Inflammatory macrophage (primary cell): ENCODE measurements at regions not wholly inside any gene's neighbourhood (a gene's known extent, or its start where the extent isn't known, plus 50 kb on each side); places are given as distances from the start of the nearest gene placed in this dataset.
A peak's percentile ranks its signal among the peaks of the same experiment; 100 is the strongest.

Experiments
- DNase-seq, 2 donors: peaks; one replicate each; pipeline ENCODE4 v3.0.0-alpha.2; 2020 to 2022

- no peak for DNase-seq
These were observed 577.0 kb downstream of the NR4A2 start for GRCh38 chr2:155755481-155755880.

- DNase-seq: no peak
These were observed 584.4 kb downstream of the NR4A2 start for GRCh38 chr2:155748131-155748530.

- DNase-seq: no peak
These were observed 585.0 kb downstream of the NR4A2 start for GRCh38 chr2:155747531-155747930.

GRCh38 chr2:155733091-155733853, 599.2 kb downstream of the NR4A2 start:
- no peak for DNase-seq

GRCh38 chr2:155730804-155731203, 601.7 kb downstream of the NR4A2 start:
- no peak for DNase-seq

- DNase-seq: no peak
These were observed 605.2 kb downstream of the NR4A2 start for GRCh38 chr2:155727187-155727895.

- DNase-seq: no peak
These were observed 610.2 kb downstream of the NR4A2 start for GRCh38 chr2:155722290-155722689.

- DNase-seq: no peak
These were observed 616.8 kb downstream of the NR4A2 start for GRCh38 chr2:155715705-155716104.

- DNase-seq: no peak
These were observed 617.5 kb downstream of the NR4A2 start for GRCh38 chr2:155714983-155715382.

- DNase-seq: no peak
These were observed 624.5 kb downstream of the NR4A2 start for GRCh38 chr2:155708071-155708470.

- DNase-seq: no peak
These were observed 628.6 kb downstream of the NR4A2 start for GRCh38 chr2:155703917-155704316.

- no peak for DNase-seq
These were observed 629.5 kb downstream of the NR4A2 start for GRCh38 chr2:155703048-155703447.

- DNase-seq: no peak
These were observed 630.8 kb downstream of the NR4A2 start for GRCh38 chr2:155701721-155702120.

- peak; percentile 3 to 65 for DNase-seq
These were observed 636.0 kb downstream of the NR4A2 start for GRCh38 chr2:155696571-155696970.

GRCh38 chr2:155695505-155695904, 637.0 kb downstream of the NR4A2 start:
- no peak for DNase-seq

- DNase-seq: no peak
These were observed 639.7 kb downstream of the NR4A2 start for GRCh38 chr2:155692856-155693255.

GRCh38 chr2:155692106-155692505, 640.4 kb downstream of the NR4A2 start:
- DNase-seq: peak; percentile 58 to 59

- peak; percentile 77 to 87 for DNase-seq
These were observed 641.7 kb downstream of the NR4A2 start for GRCh38 chr2:155690785-155691184.

GRCh38 chr2:155689791-155690190, 642.7 kb downstream of the NR4A2 start:
- no peak for DNase-seq

GRCh38 chr2:155687181-155687580, 645.3 kb downstream of the NR4A2 start:
- peak; percentile 7 to 15 for DNase-seq

- DNase-seq: no peak
These were observed 652.9 kb downstream of the NR4A2 start for GRCh38 chr2:155679647-155680046.

- no peak for DNase-seq
These were observed 656.6 kb downstream of the NR4A2 start for GRCh38 chr2:155675920-155676319.

- DNase-seq: no peak
These were observed 666.8 kb downstream of the NR4A2 start for GRCh38 chr2:155665704-155666103.

- DNase-seq: no peak
These were observed 669.3 kb downstream of the NR4A2 start for GRCh38 chr2:155663265-155663664.
